HG03558 (cell line): ENCODE measurements at regions not wholly inside any gene's neighbourhood (a gene's known extent, or its start where the extent isn't known, plus 50 kb on each side); places are given as distances from the start of the nearest gene placed in this dataset.

ENCODE experiments used
- ATAC-seq: cut with Tn5 transposase; IDR thresholded peaks from one replicate; pipeline ENCODE4 v1.9.1; 2021; ENCODE audit warnings: moderate number of reproducible peaks; ENCODE audit not compliant: unreplicated experiment; ENCODE audit errors: extremely low read depth

- no peak for ATAC-seq
Observed at GRCh38 chr18:45456090-45457021, 158.9 kb upstream of the SLC14A2 start.

- no peak for ATAC-seq
Observed at GRCh38 chr18:45458033-45458432, 157.2 kb upstream of the SLC14A2 start.

GRCh38 chr18:45462179-45462578, 153.1 kb upstream of the SLC14A2 start:
- ATAC-seq, result no peak

GRCh38 chr18:45463451-45463850, 151.8 kb upstream of the SLC14A2 start:
- ATAC-seq, result no peak

GRCh38 chr18:45464619-45465018, 150.7 kb upstream of the SLC14A2 start:
- ATAC-seq, result no peak

GRCh38 chr18:45467293-45467692, 148.0 kb upstream of the SLC14A2 start:
- ATAC-seq, result no peak

- no peak for ATAC-seq
Observed at GRCh38 chr18:45467945-45468344, 147.3 kb upstream of the SLC14A2 start.

- ATAC-seq, result no peak
Observed at GRCh38 chr18:45478889-45479288, 136.4 kb upstream of the SLC14A2 start.

GRCh38 chr18:45480219-45481015, 134.9 kb upstream of the SLC14A2 start:
- no peak for ATAC-seq

GRCh38 chr18:45481821-45482220, 133.5 kb upstream of the SLC14A2 start:
- ATAC-seq, result no peak

- ATAC-seq, result no peak
Observed at GRCh38 chr18:45482286-45482685, 133.0 kb upstream of the SLC14A2 start.

GRCh38 chr18:45487581-45487980, 127.7 kb upstream of the SLC14A2 start:
- ATAC-seq, result no peak

- ATAC-seq, result no peak
Observed at GRCh38 chr18:45488645-45489044, 126.6 kb upstream of the SLC14A2 start.

GRCh38 chr18:45493830-45494229, 121.4 kb upstream of the SLC14A2 start:
- no peak for ATAC-seq

- ATAC-seq, result no peak
Observed at GRCh38 chr18:45494811-45495210, 120.5 kb upstream of the SLC14A2 start.

- no peak for ATAC-seq
Observed at GRCh38 chr18:45496741-45497140, 118.5 kb upstream of the SLC14A2 start.

- no peak for ATAC-seq
Observed at GRCh38 chr18:45497595-45498286, 117.5 kb upstream of the SLC14A2 start.

GRCh38 chr18:45498287-45498658, 117.0 kb upstream of the SLC14A2 start:
- ATAC-seq, result no peak

GRCh38 chr18:45503990-45504389, 111.3 kb upstream of the SLC14A2 start:
- no peak for ATAC-seq

GRCh38 chr18:45505497-45506206, 109.6 kb upstream of the SLC14A2 start:
- ATAC-seq, result no peak
